T-helper 1 cell treated with Interleukin-12 subunit alpha and Interleukin-12 subunit beta and Interleukin-4 antibody, amounts not matched to agents 30 μg/mL and 1 μg/mL, for 36 hours (primary cell): ENCODE measurements at regions not wholly inside any gene's neighbourhood (a gene's known extent, or its start where the extent isn't known, plus 50 kb on each side); places are given as distances from the start of the nearest gene placed in this dataset.

Source experiments
- H3K27ac Mint-ChIP-seq: one replicate; pipeline ENCODE4 v1.8.0; 2021; ENCODE audit warnings: mild to moderate bottlenecking, mixed read lengths
- H3K27me3 Mint-ChIP-seq: one replicate; pipeline ENCODE4 v1.8.0; 2021; ENCODE audit warnings: low read depth, mixed read lengths
- H3K36me3 Mint-ChIP-seq: one replicate; pipeline ENCODE4 v1.8.0; 2021; ENCODE audit warnings: low read depth, mixed read lengths
- H3K4me1 Mint-ChIP-seq: one replicate; pipeline ENCODE4 v1.8.0; 2021; ENCODE audit warnings: low read depth, mixed read lengths
- H3K4me3 Mint-ChIP-seq: one replicate; pipeline ENCODE4 v1.8.0; 2021; ENCODE audit warnings: mild to moderate bottlenecking, moderate library complexity, mixed read lengths
- H3K9me3 Mint-ChIP-seq: one replicate; pipeline ENCODE4 v1.8.0; 2021; ENCODE audit warnings: mixed read lengths

DNA sequence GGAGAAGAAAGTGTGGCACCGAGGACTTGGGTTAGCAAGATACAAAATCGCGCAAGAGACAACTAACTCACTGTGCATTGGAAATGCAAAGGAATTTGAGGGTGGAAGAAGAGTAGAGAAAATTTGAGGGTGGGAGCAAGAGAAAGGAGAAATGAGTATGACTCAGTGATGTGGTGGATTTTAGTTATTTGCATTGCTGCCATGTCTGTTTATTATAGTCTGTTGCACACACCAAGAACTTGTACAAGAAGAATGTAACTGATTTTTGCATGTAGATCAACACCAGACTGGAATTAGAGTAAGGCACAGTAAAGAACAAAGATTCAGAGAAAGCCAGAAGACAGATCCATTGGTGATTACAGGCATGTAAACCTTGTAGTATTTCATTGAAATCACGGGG lies 71.6 kb upstream of the SMIM36 start:
- Mint-ChIP-seq H3K27ac (no peak overlapping the region), H3K9me3 (no peaks in the 10 kb centered on the region), H3K27me3 (peaks cover 5% of the 10 kb centered on the region), H3K4me3 (no peak overlapping the region), H3K36me3 (no peaks in the 10 kb centered on the region), H3K4me1 (peaks cover 6% of the 10 kb centered on the region)

DNA sequence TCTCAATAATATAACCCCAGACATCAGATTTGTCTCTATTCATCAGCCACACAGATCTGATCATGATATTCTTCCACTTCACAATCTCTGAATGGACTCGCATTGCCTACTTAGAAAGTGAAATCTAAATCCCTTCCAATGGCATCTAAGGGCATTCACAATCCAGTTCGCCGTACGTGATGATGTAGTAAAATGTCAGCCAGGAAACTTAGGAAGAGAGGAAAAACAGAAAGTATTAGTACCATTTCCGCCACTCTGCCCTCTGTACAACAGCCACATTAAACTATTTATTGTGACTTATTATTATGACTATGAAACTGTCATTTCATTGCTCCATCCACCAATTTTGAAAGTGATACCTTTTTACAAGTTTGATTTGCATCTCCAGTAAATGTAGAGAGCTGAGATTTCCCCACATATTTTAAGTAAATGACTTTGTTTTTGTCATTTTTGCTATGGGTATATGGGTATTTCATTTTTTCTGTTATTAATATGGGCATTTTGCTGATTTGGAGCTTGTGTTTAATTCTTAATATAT lies 69.4 kb upstream of the SMIM36 start:
- Mint-ChIP-seq H3K9me3 (no peaks in the 10 kb centered on the region), H3K36me3 (no peaks in the 10 kb centered on the region), H3K4me3 (no peak overlapping the region), H3K27me3 (peaks cover 5% of the 10 kb centered on the region), H3K27ac (no peak overlapping the region), H3K4me1 (peaks cover 6% of the 10 kb centered on the region)

- Mint-ChIP-seq H3K4me3 (no peak overlapping the region), H3K36me3 (no peaks in the 10 kb centered on the region), H3K27me3 (peaks cover 21% of the 10 kb centered on the region), H3K27ac (no peak overlapping the region), H3K4me1 (peaks cover 6% of the 10 kb centered on the region), H3K9me3 (no peaks in the 10 kb centered on the region)
Observed at GRCh38 chr17:55577687-55578086, 66.4 kb upstream of the SMIM36 start.

GRCh38 chr17:55576996-55577586 lies 65.8 kb upstream of the SMIM36 start:
- Mint-ChIP-seq H3K36me3 (no peaks in the 10 kb centered on the region), H3K27me3 (peaks cover 23% of the 10 kb centered on the region), H3K4me3 (no peak overlapping the region), H3K9me3 (no peaks in the 10 kb centered on the region), H3K4me1 (peaks cover 6% of the 10 kb centered on the region), H3K27ac (no peak overlapping the region)

GRCh38 chr17:55576237-55576995 lies 65.2 kb upstream of the SMIM36 start:
- H3K36me3 Mint-ChIP-seq: no peaks in the 10 kb centered on the region
- no peak overlapping the region for H3K27ac Mint-ChIP-seq
- no peaks in the 10 kb centered on the region for H3K9me3 Mint-ChIP-seq
- H3K4me1 Mint-ChIP-seq: peaks cover 6% of the 10 kb centered on the region
- H3K27me3 Mint-ChIP-seq: peaks cover 23% of the 10 kb centered on the region
- no peak overlapping the region for H3K4me3 Mint-ChIP-seq

- Mint-ChIP-seq H3K36me3 (no peaks in the 10 kb centered on the region), H3K27me3 (peaks cover 32% of the 10 kb centered on the region), H3K4me3 (no peak overlapping the region), H3K4me1 (no peaks in the 10 kb centered on the region), H3K9me3 (no peaks in the 10 kb centered on the region), H3K27ac (no peak overlapping the region)
Observed at GRCh38 chr17:55575058-55575636, 63.9 kb upstream of the SMIM36 start.

- Mint-ChIP-seq H3K27me3 (peaks cover 27% of the 10 kb centered on the region), H3K27ac (no peak overlapping the region), H3K9me3 (no peaks in the 10 kb centered on the region), H3K4me3 (no peak overlapping the region), H3K4me1 (no peaks in the 10 kb centered on the region), H3K36me3 (no peaks in the 10 kb centered on the region)
Observed at GRCh38 chr17:55572599-55572998, 61.3 kb upstream of the SMIM36 start.

DNA sequence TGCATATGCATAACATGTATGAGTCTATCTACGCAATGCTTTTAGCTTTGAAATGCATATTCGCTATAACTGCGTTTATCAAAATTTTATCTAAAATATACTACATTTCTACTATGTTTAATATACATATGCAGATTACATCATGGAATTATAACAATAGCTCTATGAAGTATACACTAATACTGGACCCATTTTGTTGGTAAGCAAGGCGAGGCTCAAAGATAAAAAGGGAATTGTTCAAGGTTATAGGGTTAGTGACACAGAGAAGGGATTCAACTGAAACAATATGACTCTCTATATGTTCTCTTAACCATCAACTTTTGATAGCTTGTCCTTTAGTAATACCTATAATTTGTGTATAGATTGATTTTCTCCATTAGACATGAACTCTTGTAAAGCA lies 60.9 kb upstream of the SMIM36 start:
- Mint-ChIP-seq H3K4me3 (no peak overlapping the region), H3K4me1 (no peaks in the 10 kb centered on the region), H3K27ac (no peak overlapping the region), H3K9me3 (no peaks in the 10 kb centered on the region), H3K36me3 (no peaks in the 10 kb centered on the region), H3K27me3 (peaks cover 27% of the 10 kb centered on the region)

DNA sequence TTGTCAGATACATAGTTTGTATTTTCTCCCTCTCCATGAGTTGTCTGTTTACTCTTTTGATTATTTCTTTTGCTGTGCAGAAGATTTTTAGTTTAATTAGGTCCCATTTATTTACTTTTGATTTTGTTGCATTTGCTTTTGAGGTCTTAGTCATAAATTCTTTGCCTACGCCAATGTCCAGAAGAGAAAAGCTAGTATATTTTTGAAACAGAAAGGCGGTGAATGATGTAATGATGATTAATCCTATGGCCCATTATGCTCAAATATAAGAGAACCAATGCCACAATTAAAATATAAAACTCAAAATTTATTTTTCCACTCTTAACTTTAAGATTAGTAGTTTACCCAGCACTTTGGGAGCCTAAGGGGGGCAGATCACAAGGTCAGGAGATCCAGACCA lies 59.8 kb upstream of the SMIM36 start:
- H3K36me3 Mint-ChIP-seq: no peaks in the 10 kb centered on the region
- H3K9me3 Mint-ChIP-seq: no peaks in the 10 kb centered on the region
- no peak overlapping the region for H3K4me3 Mint-ChIP-seq
- H3K27ac Mint-ChIP-seq: no peak overlapping the region
- H3K27me3 Mint-ChIP-seq: peaks cover 27% of the 10 kb centered on the region
- no peaks in the 10 kb centered on the region for H3K4me1 Mint-ChIP-seq

DNA sequence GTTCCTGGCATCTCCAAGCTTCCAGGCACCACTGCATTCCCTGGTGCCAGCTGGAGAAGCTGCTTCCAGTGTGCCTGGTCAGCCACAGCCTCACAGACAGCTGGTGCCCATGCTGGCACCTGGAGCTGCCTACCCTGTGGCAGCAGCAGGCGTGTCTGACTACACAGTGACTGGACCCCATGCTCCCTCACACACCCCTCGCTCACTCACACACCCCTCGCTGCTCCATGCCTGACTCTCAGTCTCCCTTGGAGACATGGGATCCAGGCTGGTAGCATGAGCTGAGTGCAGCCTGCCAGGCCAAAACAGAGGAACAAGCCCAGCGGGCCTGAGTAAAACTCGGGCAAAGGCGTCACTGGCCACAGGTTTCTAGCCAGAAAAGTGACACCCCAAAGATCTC lies 59.1 kb upstream of the SMIM36 start:
- Mint-ChIP-seq H3K9me3 (no peaks in the 10 kb centered on the region), H3K4me1 (no peaks in the 10 kb centered on the region), H3K4me3 (no peak overlapping the region), H3K27me3 (peaks cover 33% of the 10 kb centered on the region), H3K36me3 (no peaks in the 10 kb centered on the region), H3K27ac (no peak overlapping the region)

DNA sequence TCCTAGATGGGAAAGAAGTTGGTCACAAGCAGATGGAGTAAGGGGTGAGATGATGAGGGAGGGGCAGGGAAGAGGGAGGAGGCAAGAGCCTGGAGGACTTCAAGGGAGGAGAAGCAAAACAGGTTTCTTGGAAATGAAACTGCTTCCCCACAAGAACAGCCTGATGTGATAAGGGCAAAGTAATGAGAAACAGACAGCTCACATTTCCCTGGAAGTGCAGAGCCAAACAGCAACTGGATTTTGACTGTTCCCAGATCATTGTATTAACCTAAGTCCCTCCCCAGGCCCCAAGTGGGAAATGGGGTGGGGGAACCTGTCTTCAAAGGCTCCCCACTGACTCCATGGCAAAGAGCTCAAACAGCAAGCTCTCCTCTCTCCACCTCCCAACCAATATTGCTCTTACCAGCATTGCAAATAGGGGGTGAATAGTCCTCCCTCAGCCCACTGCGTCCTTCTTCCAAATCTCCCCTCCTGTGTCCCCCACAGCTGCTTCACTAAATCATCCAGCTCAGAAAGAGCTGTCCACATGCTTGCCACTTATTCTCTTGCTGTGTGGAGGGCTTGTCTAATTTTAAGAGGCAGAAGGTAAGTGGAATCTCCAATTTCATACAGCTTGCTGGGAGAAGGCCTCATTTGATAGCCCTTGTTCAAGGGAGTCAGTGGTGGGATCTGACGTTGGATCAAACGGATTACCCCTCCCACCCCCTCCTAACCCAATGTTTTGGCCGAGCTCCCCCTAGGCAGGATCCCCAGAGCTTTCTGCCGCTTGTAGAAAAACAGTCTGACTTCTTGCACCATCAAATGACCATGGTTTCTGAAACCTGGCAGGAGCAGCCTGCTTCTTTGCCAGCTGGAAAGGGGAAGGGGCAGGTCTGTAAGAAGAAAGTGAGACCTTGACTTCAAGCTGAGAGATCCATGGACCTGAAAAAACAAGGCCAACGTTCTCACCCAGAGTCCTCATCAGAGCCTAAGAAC lies 56.3 kb upstream of the SMIM36 start:
- Mint-ChIP-seq H3K27ac (no peak overlapping the region), H3K36me3 (no peaks in the 10 kb centered on the region), H3K4me3 (no peak overlapping the region), H3K4me1 (no peaks in the 10 kb centered on the region), H3K27me3 (peaks cover 15% of the 10 kb centered on the region), H3K9me3 (no peaks in the 10 kb centered on the region)

DNA sequence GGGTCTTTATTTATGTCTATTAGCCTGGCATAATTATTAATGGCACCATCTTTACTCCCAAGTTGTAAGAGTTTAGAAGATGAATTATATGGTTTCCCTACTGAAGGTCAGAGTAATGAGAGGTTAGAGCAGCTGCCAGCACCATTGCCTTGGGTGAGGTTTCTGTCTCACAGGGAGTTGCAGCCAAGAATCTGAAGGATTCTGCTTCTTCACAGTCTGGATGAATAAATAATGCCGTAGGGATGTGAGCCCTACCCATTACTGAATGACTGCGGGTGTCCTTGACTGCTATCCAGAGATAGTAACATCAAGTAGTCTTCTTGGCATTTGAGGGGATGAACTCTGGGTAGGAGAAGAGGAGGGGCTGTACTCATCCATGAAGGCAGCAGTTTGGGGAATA lies 52.8 kb upstream of the SMIM36 start:
- Mint-ChIP-seq H3K4me3 (no peak overlapping the region), H3K9me3 (no peaks in the 10 kb centered on the region)

GRCh38 chr17:55563363-55563762 lies 52.1 kb upstream of the SMIM36 start:
- Mint-ChIP-seq H3K27ac (no peak overlapping the region), H3K9me3 (peaks cover 4% of the 10 kb centered on the region), H3K27me3 (peaks cover 6% of the 10 kb centered on the region), H3K4me3 (no peak overlapping the region), H3K36me3 (no peaks in the 10 kb centered on the region), H3K4me1 (no peaks in the 10 kb centered on the region)

More for the DNA sequence above, 52.8 kb upstream of the SMIM36 start:
- Mint-ChIP-seq H3K27me3 (peaks cover 6% of the 10 kb centered on the region), H3K36me3 (no peaks in the 10 kb centered on the region), H3K4me1 (no peaks in the 10 kb centered on the region), H3K27ac (no peak overlapping the region)

- H3K27me3 Mint-ChIP-seq: peaks cover 6% of the 10 kb centered on the region
- H3K27ac Mint-ChIP-seq: no peak overlapping the region
Observed at GRCh38 chr17:55561973-55562495, 50.8 kb upstream of the SMIM36 start.

More at GRCh38 chr17:55561973-55562495, 50.8 kb upstream of the SMIM36 start:
- H3K4me3 Mint-ChIP-seq: no peak overlapping the region
- peaks cover 6% of the 10 kb centered on the region for H3K9me3 Mint-ChIP-seq
- H3K4me1 Mint-ChIP-seq: no peaks in the 10 kb centered on the region
- no peaks in the 10 kb centered on the region for H3K36me3 Mint-ChIP-seq
